GM23338 (cell line): ENCODE measurements at regions not wholly inside any gene's neighbourhood (a gene's known extent, or its start where the extent isn't known, plus 50 kb on each side); places are given as distances from the start of the nearest gene placed in this dataset.
A peak's percentile ranks its signal among the peaks of the same experiment; 100 is the strongest.

ENCODE experiments used
- ATAC-seq: fragments of 200-7000 bp; cut with Tn5 transposase; 3 replicates; pipeline ENCODE4 v1.9.1; 2020
- DNase-seq: peaks from one replicate; pipeline ENCODE4 v3.0.0-alpha.2; 2015; ENCODE audit warnings: low spot score
- H2AFZ ChIP-seq: fragments of 200-600 bp; sonication (generic); 2 replicates; pipeline ENCODE4 v1.8.0; 2016; ENCODE audit warnings: antibody characterized with exemption, mild to moderate bottlenecking, moderate library complexity
- H3F3A ChIP-seq: fragments of 200-600 bp; sonication (generic); replicated peaks from 2 replicates; pipeline ENCODE4 v1.8.0; 2017; ENCODE audit warnings: antibody characterized with exemption, mixed run types, low read depth
- H3K27ac ChIP-seq: fragments of 200-600 bp; sonication (generic); 2 replicates; pipeline ENCODE4 v1.6.1; 2016; ENCODE audit warnings: low read depth
- H3K27me3 ChIP-seq: fragments of 200-600 bp; sonication (generic); 2 replicates; pipeline ENCODE4 v1.8.0; 2016; ENCODE audit warnings: mild to moderate bottlenecking, mixed run types, moderate library complexity; ENCODE audit not compliant: insufficient read depth
- H3K36me3 ChIP-seq: fragments of 200-600 bp; sonication (generic); 2 replicates; pipeline ENCODE4 v1.8.0; 2016; ENCODE audit warnings: mild to moderate bottlenecking; ENCODE audit not compliant: insufficient read depth
- H3K4me1 ChIP-seq: fragments of 200-600 bp; sonication (generic); 2 replicates; pipeline ENCODE4 v1.8.0; 2016; ENCODE audit warnings: mild to moderate bottlenecking, moderate library complexity; ENCODE audit not compliant: insufficient read depth
- H3K4me2 ChIP-seq: fragments of 200-600 bp; sonication (generic); 2 replicates; pipeline ENCODE4 v1.7.1; 2017; ENCODE audit warnings: mixed run types
- H3K4me3 ChIP-seq: fragments of 200-600 bp; sonication (generic); 2 replicates; pipeline ENCODE4 v1.6.1; 2016; ENCODE audit warnings: mixed run types
- H3K79me2 ChIP-seq: fragments of 200-600 bp; sonication (generic); replicated peaks from 2 replicates; pipeline ENCODE4 v1.8.0; 2017; ENCODE audit warnings: mild to moderate bottlenecking; ENCODE audit not compliant: insufficient read depth
- H3K9me2 ChIP-seq: fragments of 200-600 bp; sonication (generic); 2 replicates; pipeline ENCODE4 v1.8.0; 2017; ENCODE audit not compliant: insufficient read depth
- H4K20me1 ChIP-seq: fragments of 200-600 bp; sonication (generic); replicated peaks from 2 replicates; pipeline ENCODE4 v1.8.0; 2017; ENCODE audit warnings: mild to moderate bottlenecking; ENCODE audit not compliant: insufficient read depth
- H3K27ac Mint-ChIP-seq: 2 replicates; pipeline ENCODE4 v1.8.0; 2020; ENCODE audit warnings: inconsistent platforms, mild to moderate bottlenecking, moderate library complexity, mixed read lengths
- H3K27me3 Mint-ChIP-seq: 3 replicates; pipeline ENCODE4 v1.8.0; 2022; ENCODE audit warnings: low read depth, mild to moderate bottlenecking, moderate library complexity, mixed read lengths, inconsistent platforms; ENCODE audit not compliant: insufficient read depth, poor library complexity
- H3K36me3 Mint-ChIP-seq: 3 replicates; pipeline ENCODE4 v1.8.0; 2021; ENCODE audit warnings: low read depth, mild to moderate bottlenecking, inconsistent platforms, moderate library complexity, mixed read lengths
- H3K4me1 Mint-ChIP-seq: 3 replicates; pipeline ENCODE4 v1.8.0; 2020; ENCODE audit warnings: mild to moderate bottlenecking, inconsistent platforms, mixed read lengths
- H3K4me3 Mint-ChIP-seq: 3 replicates; pipeline ENCODE4 v1.8.0; 2021; ENCODE audit warnings: moderate library complexity, mild to moderate bottlenecking, inconsistent platforms, mixed read lengths
- H3K9me3 Mint-ChIP-seq: 3 replicates; pipeline ENCODE4 v1.8.0; 2020; ENCODE audit warnings: moderate library complexity, mild to moderate bottlenecking, inconsistent platforms, mixed read lengths
- CREB1 ChIP-seq: fragments of 250-450 bp; sonication (Bioruptor Pico); IDR thresholded peaks from 2 replicates; pipeline ENCODE4 v1.5.0; 2020; ENCODE audit warnings: low read depth, mild to moderate bottlenecking, moderate library complexity
- EZH2 ChIP-seq: fragments of 200-600 bp; sonication (generic); IDR thresholded peaks from one replicate; pipeline ENCODE4 v1.8.0; 2017; ENCODE audit warnings: antibody characterized with exemption, mild to moderate bottlenecking, low read depth; ENCODE audit not compliant: unreplicated experiment
- EZH2phosphoT487 ChIP-seq: fragments of 200-600 bp; sonication (generic); IDR thresholded peaks from one replicate; pipeline ENCODE4 v1.8.1; 2018; ENCODE audit warnings: antibody characterized with exemption; ENCODE audit not compliant: unreplicated experiment
- JUNB ChIP-seq: IDR thresholded peaks from one replicate; pipeline ENCODE4 v1.6.1; 2016; ENCODE audit warnings: antibody characterized with exemption; ENCODE audit not compliant: unreplicated experiment
- NANOG ChIP-seq: IDR thresholded peaks from 2 replicates; pipeline ENCODE4 v1.6.1; 2016; ENCODE audit warnings: antibody characterized with exemption, borderline replicate concordance
- POLR2AphosphoS5 ChIP-seq: IDR thresholded peaks from 2 replicates; pipeline ENCODE4 v1.6.1; 2016; ENCODE audit warnings: antibody characterized with exemption, low read depth
- STAT1 ChIP-seq: IDR thresholded peaks from one replicate; pipeline ENCODE4 v1.6.1; 2016; ENCODE audit warnings: antibody characterized with exemption; ENCODE audit not compliant: unreplicated experiment
- ZNF114 ChIP-seq: fragments of 250-450 bp; sonication (Bioruptor Pico); IDR thresholded peaks from 2 replicates; pipeline ENCODE4 v1.5.0; 2020; ENCODE audit warnings: mild to moderate bottlenecking, moderate library complexity
- TF ChIP-seq, protein P1 (sequence below): IDR thresholded peaks from one replicate; pipeline ENCODE4 v1.6.1; 2018; ENCODE audit warnings: antibody characterized with exemption; ENCODE audit not compliant: unreplicated experiment
- TF ChIP-seq, protein P2 (sequence below), 2 experiments: fragments of 200-600 bp in 1 of 2; sonication (generic) in 1 of 2; conservative IDR thresholded peaks; 2 replicates each; pipeline versions ENCODE4 v1.5.1 to v1.6.1; 2016 to 2017; ENCODE audit warnings: antibody characterized with exemption in 2 of 2, low read depth in 2 of 2, mild to moderate bottlenecking in 2 of 2, moderate library complexity in 1 of 2

DNA sequence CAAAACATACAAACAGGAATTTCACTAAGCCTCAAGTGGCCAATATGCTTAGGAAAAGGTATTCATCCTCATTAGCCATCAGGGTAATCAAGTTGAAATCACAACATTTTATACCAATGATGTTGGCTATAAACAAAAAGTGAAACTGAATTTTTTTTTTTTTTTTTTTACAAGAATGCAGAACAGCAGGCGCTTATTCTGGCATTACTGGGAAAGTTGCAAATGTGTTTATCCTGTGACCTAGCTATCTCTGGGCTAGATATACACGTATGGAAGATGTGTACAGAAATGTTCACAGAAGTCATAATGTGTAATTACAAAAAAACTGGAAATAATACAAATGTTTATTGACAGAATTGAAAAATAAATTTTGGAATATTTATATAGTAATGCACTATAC, 1430.4 kb upstream of the TENM3 start (continued):
- TF ChIP-seq, protein P1, sequence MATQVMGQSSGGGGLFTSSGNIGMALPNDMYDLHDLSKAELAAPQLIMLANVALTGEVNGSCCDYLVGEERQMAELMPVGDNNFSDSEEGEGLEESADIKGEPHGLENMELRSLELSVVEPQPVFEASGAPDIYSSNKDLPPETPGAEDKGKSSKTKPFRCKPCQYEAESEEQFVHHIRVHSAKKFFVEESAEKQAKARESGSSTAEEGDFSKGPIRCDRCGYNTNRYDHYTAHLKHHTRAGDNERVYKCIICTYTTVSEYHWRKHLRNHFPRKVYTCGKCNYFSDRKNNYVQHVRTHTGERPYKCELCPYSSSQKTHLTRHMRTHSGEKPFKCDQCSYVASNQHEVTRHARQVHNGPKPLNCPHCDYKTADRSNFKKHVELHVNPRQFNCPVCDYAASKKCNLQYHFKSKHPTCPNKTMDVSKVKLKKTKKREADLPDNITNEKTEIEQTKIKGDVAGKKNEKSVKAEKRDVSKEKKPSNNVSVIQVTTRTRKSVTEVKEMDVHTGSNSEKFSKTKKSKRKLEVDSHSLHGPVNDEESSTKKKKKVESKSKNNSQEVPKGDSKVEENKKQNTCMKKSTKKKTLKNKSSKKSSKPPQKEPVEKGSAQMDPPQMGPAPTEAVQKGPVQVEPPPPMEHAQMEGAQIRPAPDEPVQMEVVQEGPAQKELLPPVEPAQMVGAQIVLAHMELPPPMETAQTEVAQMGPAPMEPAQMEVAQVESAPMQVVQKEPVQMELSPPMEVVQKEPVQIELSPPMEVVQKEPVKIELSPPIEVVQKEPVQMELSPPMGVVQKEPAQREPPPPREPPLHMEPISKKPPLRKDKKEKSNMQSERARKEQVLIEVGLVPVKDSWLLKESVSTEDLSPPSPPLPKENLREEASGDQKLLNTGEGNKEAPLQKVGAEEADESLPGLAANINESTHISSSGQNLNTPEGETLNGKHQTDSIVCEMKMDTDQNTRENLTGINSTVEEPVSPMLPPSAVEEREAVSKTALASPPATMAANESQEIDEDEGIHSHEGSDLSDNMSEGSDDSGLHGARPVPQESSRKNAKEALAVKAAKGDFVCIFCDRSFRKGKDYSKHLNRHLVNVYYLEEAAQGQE = no peak
- TF ChIP-seq, protein P2, sequence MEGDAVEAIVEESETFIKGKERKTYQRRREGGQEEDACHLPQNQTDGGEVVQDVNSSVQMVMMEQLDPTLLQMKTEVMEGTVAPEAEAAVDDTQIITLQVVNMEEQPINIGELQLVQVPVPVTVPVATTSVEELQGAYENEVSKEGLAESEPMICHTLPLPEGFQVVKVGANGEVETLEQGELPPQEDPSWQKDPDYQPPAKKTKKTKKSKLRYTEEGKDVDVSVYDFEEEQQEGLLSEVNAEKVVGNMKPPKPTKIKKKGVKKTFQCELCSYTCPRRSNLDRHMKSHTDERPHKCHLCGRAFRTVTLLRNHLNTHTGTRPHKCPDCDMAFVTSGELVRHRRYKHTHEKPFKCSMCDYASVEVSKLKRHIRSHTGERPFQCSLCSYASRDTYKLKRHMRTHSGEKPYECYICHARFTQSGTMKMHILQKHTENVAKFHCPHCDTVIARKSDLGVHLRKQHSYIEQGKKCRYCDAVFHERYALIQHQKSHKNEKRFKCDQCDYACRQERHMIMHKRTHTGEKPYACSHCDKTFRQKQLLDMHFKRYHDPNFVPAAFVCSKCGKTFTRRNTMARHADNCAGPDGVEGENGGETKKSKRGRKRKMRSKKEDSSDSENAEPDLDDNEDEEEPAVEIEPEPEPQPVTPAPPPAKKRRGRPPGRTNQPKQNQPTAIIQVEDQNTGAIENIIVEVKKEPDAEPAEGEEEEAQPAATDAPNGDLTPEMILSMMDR (conservative IDR thresholded peaks at IDR 0.05; ENCODE audit: low read depth in 2 of 2) = no peak
- TF ChIP-seq EZH2 (no peak), NANOG (no peak)

DNA sequence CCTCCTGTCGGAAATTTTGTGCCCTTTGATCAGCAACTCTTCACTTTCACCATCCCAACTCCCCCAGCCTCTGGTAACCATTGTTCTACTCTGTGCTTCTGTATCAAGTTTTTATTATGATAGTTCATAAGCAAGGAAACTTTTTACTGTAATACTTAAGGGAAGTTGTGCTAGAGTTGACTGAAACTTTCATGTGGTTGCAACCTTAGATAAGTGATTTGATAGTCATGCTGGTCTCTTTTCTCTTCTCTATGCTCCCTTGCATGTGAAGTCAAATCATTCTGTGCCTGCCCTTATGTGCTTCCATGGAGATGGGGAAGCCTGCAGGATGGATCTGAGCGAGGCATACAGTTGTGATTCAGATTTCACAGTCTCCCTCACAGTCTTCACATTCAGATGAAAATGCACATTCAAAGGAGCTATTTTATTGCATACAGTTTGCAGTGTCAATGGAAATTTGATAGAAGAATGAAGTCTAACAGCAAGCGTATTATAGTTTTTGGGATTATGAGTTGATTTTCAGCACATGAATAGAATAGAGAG, 1428.3 kb upstream of the TENM3 start:
- H3K36me3 ChIP-seq = no peaks in the 10 kb centered on the region
- no peaks in the 10 kb centered on the region for H3K9me2 ChIP-seq
- ATAC-seq = peak; percentile 56
- H4K20me1 ChIP-seq = no peaks in the 10 kb centered on the region
- no peaks in the 10 kb centered on the region for H3K79me2 ChIP-seq
- H3K4me1 ChIP-seq = no peaks in the 10 kb centered on the region; the same call in 1 of the 2 replicates
- Mint-ChIP-seq H3K9me3 (no peaks in the 10 kb centered on the region; the same call in 2 of the 3 replicates), H3K36me3 (no peaks in the 10 kb centered on the region), H3K4me3 (no peak overlapping the region), H3K27ac (0 out of 2 replicates have a peak overlapping the region, but pooled peaks have one; percentile 38), H3K4me1 (peaks cover 6% of the 10 kb centered on the region; the same call in 2 of the 3 replicates), H3K27me3 (peaks cover 7% of the 10 kb centered on the region)
- H3K27me3 ChIP-seq = no peaks in the 10 kb centered on the region
- no peak overlapping the region for H3K4me2 ChIP-seq
- H2AFZ ChIP-seq = no peak overlapping the region
- DNase-seq = no peak
- no peak overlapping the region for H3K27ac ChIP-seq
- H3K4me3 ChIP-seq = no peak overlapping the region
- H3F3A ChIP-seq = no peaks in the 10 kb centered on the region
- TF ChIP-seq EZH2 = no peak
- no peak for TF ChIP-seq STAT1
- no peak for TF ChIP-seq EZH2phosphoT487
- no peak for TF ChIP-seq POLR2AphosphoS5
- TF ChIP-seq CREB1 = no peak
- TF ChIP-seq, protein P1 = no peak
- TF ChIP-seq, protein P2 (conservative IDR thresholded peaks at IDR 0.05; ENCODE audit: low read depth in 2 of 2) = no peak
- no peak for TF ChIP-seq JUNB
- no peak for TF ChIP-seq ZNF114
